Activated CD4-positive, alpha-beta T cell treated with anti-CD3 and anti-CD28 coated beads, Interleukin-2, amount 50 U/mL, for 16 hours (primary cell): ENCODE measurements at regions not wholly inside any gene's neighbourhood (a gene's known extent, or its start where the extent isn't known, plus 50 kb on each side); places are given as distances from the start of the nearest gene placed in this dataset.

Experiments used
- DNase-seq: peaks from one replicate; pipeline ENCODE4 v3.0.0-alpha.2; 2020

- DNase-seq = no peak
Measured at GRCh38 chr5:3736926-3737325, 141.3 kb downstream of the IRX1 start.

GRCh38 chr5:3738919-3739318, 143.3 kb downstream of the IRX1 start:
- DNase-seq = no peak

GRCh38 chr5:3740546-3741373, 145.1 kb downstream of the IRX1 start:
- no peak for DNase-seq

- DNase-seq = no peak
Measured at GRCh38 chr5:3741374-3741770, 145.7 kb downstream of the IRX1 start.

- no peak for DNase-seq
Measured at GRCh38 chr5:3742750-3743149, 147.1 kb downstream of the IRX1 start.

GRCh38 chr5:3751846-3752245, 156.2 kb downstream of the IRX1 start:
- DNase-seq = no peak

- no peak for DNase-seq
Measured at GRCh38 chr5:3778000-3778550, 182.4 kb downstream of the IRX1 start.

GRCh38 chr5:3778945-3779344, 183.3 kb downstream of the IRX1 start:
- DNase-seq = no peak

GRCh38 chr5:3780278-3780677, 184.6 kb downstream of the IRX1 start:
- no peak for DNase-seq

- no peak for DNase-seq
Measured at GRCh38 chr5:3780907-3781306, 185.3 kb downstream of the IRX1 start.

GRCh38 chr5:3784854-3785253, 189.2 kb downstream of the IRX1 start:
- no peak for DNase-seq

- DNase-seq = no peak
Measured at GRCh38 chr5:3786165-3786564, 190.5 kb downstream of the IRX1 start.

GRCh38 chr5:3786891-3787430, 191.3 kb downstream of the IRX1 start:
- DNase-seq = no peak

GRCh38 chr5:3787604-3788003, 192.0 kb downstream of the IRX1 start:
- no peak for DNase-seq

- DNase-seq = no peak
Measured at GRCh38 chr5:3789519-3790193, 194.0 kb downstream of the IRX1 start.

GRCh38 chr5:3793162-3793561, 197.5 kb downstream of the IRX1 start:
- no peak for DNase-seq

GRCh38 chr5:3794611-3795010, 199.0 kb downstream of the IRX1 start:
- DNase-seq = no peak

GRCh38 chr5:3796736-3797135, 201.1 kb downstream of the IRX1 start:
- DNase-seq = no peak

GRCh38 chr5:3801967-3802366, 206.3 kb downstream of the IRX1 start:
- no peak for DNase-seq

- no peak for DNase-seq
Measured at GRCh38 chr5:3809455-3809854, 213.8 kb downstream of the IRX1 start.

- DNase-seq = no peak
Measured at GRCh38 chr5:3811116-3811515, 215.5 kb downstream of the IRX1 start.

GRCh38 chr5:3818624-3819023, 223.0 kb downstream of the IRX1 start:
- DNase-seq = no peak

- DNase-seq = no peak
Measured at GRCh38 chr5:3825531-3826451, 230.2 kb downstream of the IRX1 start.
